ENCODE measurements at regions not wholly inside any gene's neighbourhood (a gene's known extent, or its start where the extent isn't known, plus 50 kb on each side); places are given as distances from the start of the nearest gene placed in this dataset.
"Not testable (repeated sequence)": the region's sequence is repeated elsewhere in the genome, so short reads cannot be mapped to it uniquely, and the experiment has no call there.

GRCh38 chrX:131595120-131595519 is 51.2 kb downstream of the OR13H1 start:
- no peak for DNase-seq

DNA sequence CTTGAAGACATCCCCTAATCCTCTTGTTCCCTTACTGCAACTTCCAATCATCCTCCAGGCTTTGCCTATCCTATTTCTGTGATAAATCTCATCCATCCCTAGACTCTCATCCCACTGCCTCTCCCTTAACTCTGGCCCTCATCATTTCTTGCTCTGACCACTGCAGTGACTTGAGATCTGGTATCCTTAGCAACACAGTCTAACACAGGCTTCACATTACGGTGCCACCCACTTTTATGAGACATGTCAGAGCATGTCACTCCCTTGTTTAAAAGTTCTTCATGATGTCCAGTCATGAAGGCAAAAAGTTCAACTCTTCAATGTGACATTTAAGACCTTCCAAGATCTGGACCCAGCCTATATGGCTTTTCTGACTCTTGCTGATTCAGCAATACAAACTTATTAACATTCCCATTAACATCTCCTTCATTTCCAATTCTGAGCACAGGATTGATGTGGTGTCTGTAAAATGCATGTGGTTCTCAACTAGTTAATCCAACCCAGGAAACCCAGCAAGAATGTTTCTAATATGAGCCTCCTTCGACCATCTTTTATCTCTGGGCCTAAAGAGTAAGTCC is 64.0 kb downstream of the OR13H1 start:
- no peak for DNase-seq

- DNase-seq, result no peak
Measured at GRCh38 chrX:131609480-131609879, 65.6 kb downstream of the OR13H1 start.

GRCh38 chrX:131613260-131613659 is 69.4 kb downstream of the OR13H1 start:
- no peak for DNase-seq

GRCh38 chrX:131614241-131614640 is 70.4 kb downstream of the OR13H1 start:
- DNase-seq, result no peak

- DNase-seq, result no peak
Measured at GRCh38 chrX:131617182-131617581, 73.3 kb downstream of the OR13H1 start.

- no peak for DNase-seq
Measured at GRCh38 chrX:131621650-131622049, 77.8 kb downstream of the OR13H1 start.

GRCh38 chrX:131626681-131627296 is 82.9 kb downstream of the OR13H1 start:
- no peak for DNase-seq

GRCh38 chrX:131630534-131630933 is 86.7 kb downstream of the OR13H1 start:
- DNase-seq, result no peak

DNA sequence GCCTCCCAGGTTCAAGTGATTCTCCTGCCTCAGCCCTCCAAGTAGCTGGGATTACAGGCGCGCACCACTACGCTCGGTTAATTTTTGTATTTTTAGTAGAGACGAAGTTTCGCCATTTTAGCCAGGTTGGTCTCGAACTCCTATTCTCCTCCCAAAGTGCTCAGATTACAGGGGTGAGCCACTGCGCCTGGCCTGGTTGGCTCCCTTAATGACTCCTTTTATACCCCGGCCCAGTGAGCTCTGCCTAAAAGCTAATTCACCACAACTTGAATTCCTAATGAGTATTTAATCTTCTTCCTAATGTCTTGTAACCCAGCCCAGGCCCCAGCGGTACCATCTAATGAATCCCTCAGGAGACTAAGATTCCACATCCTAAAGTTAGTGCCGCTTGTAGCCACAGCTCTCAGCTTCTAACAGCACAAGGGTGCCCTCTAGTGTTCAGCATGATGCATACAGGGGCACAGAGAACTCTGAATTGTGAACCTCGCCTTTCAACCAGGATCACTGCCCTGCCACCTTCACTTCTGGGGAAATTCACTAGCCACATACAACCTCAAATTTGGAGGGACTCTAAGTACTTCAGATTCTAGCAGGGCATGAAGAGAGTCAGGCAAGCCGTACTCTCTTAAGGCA is 89.5 kb downstream of the OR13H1 start:
- DNase-seq, result peak; percentile 22

- DNase-seq, result no peak
Measured at GRCh38 chrX:131634900-131635299, 91.0 kb downstream of the OR13H1 start.

GRCh38 chrX:131646106-131646505 is 102.2 kb downstream of the OR13H1 start:
- DNase-seq, result no peak

DNA sequence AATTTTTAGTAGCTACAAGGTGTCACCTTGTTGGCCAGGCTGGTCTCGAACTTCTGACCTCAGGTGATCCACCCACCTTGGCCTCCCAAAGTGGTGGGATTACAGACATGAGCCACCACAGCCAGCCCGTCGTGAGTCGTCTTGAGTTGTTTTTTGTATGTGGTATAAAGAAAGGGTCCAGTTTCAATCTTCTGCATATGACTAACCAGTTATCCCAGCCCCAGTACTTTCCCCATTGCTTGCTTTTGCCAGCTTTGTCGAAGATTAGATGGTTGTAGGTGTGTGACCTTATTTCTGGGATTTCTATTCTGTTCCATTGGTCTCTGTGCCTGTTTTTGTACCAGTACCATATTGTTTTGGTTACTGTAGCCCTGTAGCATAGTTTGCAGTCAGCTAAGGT is 105.9 kb downstream of the OR13H1 start:
- DNase-seq, result no peak

DNA sequence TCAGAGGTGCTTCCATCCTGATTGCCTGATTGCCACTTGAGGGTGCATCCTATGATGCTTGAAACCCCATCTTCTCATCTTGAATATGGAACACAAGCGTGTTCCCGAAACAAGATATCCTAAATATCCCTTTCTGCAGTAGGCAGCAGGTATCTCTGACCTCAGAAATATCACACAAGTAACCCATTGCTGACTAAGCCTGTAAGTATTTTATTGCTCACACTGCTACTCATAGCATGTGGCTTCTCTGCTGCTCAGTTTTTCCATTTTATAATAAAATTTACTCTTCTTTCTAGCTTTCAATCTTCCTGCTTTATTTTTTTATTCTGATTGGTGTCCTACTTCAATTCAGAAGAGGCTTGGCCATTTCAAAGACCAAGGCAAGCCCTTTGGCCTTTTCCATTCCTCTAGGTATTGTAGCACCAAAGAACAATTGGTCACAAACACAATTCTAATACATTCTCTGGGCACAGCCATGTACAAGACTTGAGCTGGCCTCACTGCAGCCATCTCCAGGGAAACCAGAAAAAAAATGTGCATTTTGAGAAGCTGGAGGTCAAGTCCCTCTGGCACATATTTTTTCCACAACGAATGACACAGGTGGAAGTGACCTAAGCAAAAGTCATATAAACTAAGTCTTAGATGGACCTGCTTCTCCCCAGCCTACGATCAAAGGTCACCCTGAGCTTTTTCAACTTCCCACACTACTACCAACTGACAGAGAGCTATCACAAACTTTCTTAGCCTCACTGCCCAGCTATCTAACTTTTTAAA is 107.0 kb downstream of the OR13H1 start:
- DNase-seq, result no peak

GRCh38 chrX:131663726-131664125 is 119.9 kb downstream of the OR13H1 start:
- not testable (repeated sequence) for DNase-seq

DNA sequence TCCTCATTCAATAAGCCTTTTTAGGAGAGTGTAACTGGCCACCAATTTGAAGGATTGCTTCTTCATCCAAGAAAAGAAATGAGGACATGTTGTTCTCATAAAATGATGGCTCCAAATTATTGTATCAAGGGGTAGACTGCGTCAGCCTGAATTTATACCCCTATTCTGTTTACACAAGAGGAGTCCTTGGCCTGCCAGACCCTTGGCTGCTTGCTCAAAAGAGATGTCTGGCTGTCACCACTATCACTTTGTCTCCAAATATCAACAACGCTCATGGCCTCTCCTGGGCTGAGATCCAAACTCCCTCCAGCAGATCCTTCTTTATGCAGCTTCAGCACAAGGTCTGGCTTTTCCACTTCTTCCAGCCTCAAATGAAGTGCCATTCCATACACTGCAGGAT is 127.9 kb downstream of the OR13H1 start:
- no peak for DNase-seq

DNA sequence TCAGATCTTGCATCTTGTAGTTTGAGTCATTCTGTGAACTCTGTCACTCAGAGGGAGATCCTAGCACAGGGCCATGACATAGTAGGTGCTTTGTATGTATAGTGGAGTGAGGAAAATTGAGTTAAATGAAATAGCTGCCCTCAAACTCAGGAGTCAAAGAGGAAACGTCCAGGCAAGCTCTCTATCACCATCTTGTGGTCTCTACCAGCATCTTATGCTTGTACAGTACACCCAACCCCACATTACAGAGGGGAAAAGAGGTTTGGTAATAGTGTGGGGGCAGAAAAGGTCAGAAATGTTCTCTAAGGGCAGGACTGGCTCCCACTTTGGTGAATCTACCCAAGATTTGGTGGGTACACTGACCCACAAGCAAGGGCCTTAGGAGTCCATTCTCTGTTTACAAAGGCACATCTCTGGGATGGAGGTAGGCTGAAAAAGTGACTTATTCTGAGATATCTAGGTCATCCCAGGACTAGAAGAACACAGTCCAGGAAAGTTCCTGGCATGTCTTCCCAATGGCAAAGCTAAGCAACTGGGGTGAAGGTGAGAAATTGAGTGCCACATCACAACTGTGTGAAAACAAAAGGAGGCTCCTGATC is 131.8 kb downstream of the OR13H1 start:
- peak; percentile 0 for DNase-seq

- DNase-seq, result peak; percentile 12
Measured at GRCh38 chrX:131677655-131678628, 134.1 kb downstream of the OR13H1 start.

GRCh38 chrX:131682735-131683134 is 138.9 kb downstream of the OR13H1 start:
- DNase-seq, result not testable (repeated sequence)

GRCh38 chrX:131693359-131693758 is 149.5 kb downstream of the OR13H1 start:
- no peak for DNase-seq

- not testable (repeated sequence) for DNase-seq
Measured at GRCh38 chrX:131696989-131697388, 153.1 kb downstream of the OR13H1 start.

DNA sequence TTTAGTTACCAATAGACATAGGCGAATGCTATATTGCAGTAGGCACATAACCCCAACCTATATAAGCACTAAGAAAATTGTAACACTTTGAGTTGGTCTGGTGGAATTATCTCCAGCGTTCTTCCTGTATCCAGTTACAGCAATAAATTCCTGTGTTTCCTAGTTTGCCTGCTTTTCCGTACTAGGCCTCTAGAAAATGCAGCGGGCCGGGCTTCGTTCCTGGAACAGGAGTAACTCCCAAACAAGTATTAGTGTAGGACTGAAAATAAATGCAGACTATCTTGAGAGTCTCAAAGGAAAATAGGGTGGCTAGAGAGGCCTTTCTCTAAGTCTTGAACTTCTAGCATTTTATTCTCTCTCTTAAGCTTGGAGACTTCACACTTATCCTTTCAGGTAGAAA is 159.8 kb downstream of the OR13H1 start:
- DNase-seq, result no peak

Data from inflammatory macrophage treated with lipopolysaccharide for 4 hours (primary cell).